ENCODE measurements at regions not wholly inside any gene's neighbourhood (a gene's known extent, or its start where the extent isn't known, plus 50 kb on each side); places are given as distances from the start of the nearest gene placed in this dataset.
"Not testable (repeated sequence)": the region's sequence is repeated elsewhere in the genome, so short reads cannot be mapped to it uniquely, and the experiment has no call there.

- TF ChIP-seq CTCF (conservative IDR thresholded peaks at IDR 0.05 in 1 of 2, IDR thresholded peaks at IDR 0.05 in 1 of 2; ENCODE audit: extremely low read depth in 1 of 2, insufficient read depth in 1 of 2, low read depth in 1 of 2, low read length in 2 of 2); EZH2 (IDR thresholded peaks at IDR 0.05; ENCODE audit: borderline replicate concordance, low read length): not testable (repeated sequence)
Measured at GRCh38 chr21:7948727-7949126, 2572.7 kb upstream of the TPTE start.

Measured in mammary epithelial cell (primary cell).